K562 (cell line): ENCODE measurements at regions not wholly inside any gene's neighbourhood (a gene's known extent, or its start where the extent isn't known, plus 50 kb on each side); places are given as distances from the start of the nearest gene placed in this dataset.

Experiments used
- ATAC-seq: fragments of 200-7000 bp; cut with Tn5 transposase; 3 replicates; pipeline ENCODE4 v1.9.1; 2020; ENCODE audit warnings: moderate library complexity
- BruUV-seq: library from RNA; stranded (reverse); fragments of 400-500 nt; replicated peaks from 2 replicates; lab custom pipeline; 2021; lab: Mats Ljungman, UMichigan
- CTCF ChIA-PET: fragments of 300-600 bp; formaldehyde crosslinking; extraction: SDS; loops from one replicate; lab custom pipeline; 2021; ENCODE audit warnings: low intra/inter-chr PET ratio; lab: Yijun Ruan, JAX
- POLR2A ChIA-PET: fragments of 300-600, 350-650 bp; sonication (Branson Sonifier 250); formaldehyde crosslinking; extraction: SDS; loops from one replicate; lab custom pipeline; 2021; ENCODE audit warnings: antibody characterized with exemption, inconsistent platforms; lab: Yijun Ruan, JAX
- DNase-seq, 4 experiments: peaks; one replicate each; pipeline versions ENCODE4 v3.0.0 to v3.0.0-alpha.2; 2011 to 2018; ENCODE audit warnings: low spot score in 3 of 4, mixed read lengths in 3 of 4; ENCODE audit errors: extremely low read depth in 1 of 4
- FAIRE-seq: peaks from 2 replicates; lab custom pipeline; 2011; peaks lifted over from hg19 to GRCh38; lab: Jason Lieb, UNC
- H2AFZ ChIP-seq: 2 replicates; pipeline ENCODE4 v1.6.0; 2011; ENCODE audit warnings: low read depth, low read length, control low read depth, inconsistent platforms
- H3K27ac ChIP-seq: fragments of 200-600 bp; 3 replicates; pipeline ENCODE4 v1.8.0; 2011; ENCODE audit warnings: low read depth, mild to moderate bottlenecking, control low read depth, inconsistent platforms, low read length, moderate library complexity, mixed read lengths; ENCODE audit errors: extremely low read depth
- H3K27me3 ChIP-seq, 2 experiments: fragments of 300-600 bp in 1 of 2; 2 replicates in 1 of 2; 3 replicates in 1 of 2; pipeline versions ENCODE4 v1.6.0 to v1.8.0; 2011; ENCODE audit warnings: inconsistent platforms in 2 of 2, low read length in 2 of 2, mild to moderate bottlenecking in 1 of 2, mixed read lengths in 1 of 2, moderate library complexity in 1 of 2; ENCODE audit not compliant: control insufficient read depth in 2 of 2, insufficient read depth in 2 of 2
- H3K36me3 ChIP-seq: fragments of 300-600 bp; 3 replicates; pipeline ENCODE4 v1.8.0; 2011; ENCODE audit warnings: mild to moderate bottlenecking, low read length, inconsistent platforms; ENCODE audit not compliant: control insufficient read depth, insufficient read depth
- H3K4me1 ChIP-seq, 2 experiments: fragments of 200-600 bp in 1 of 2; replicated peaks in 1 of 2; 2 replicates in 1 of 2; 3 replicates in 1 of 2; pipeline versions ENCODE4 v1.5.1 to v1.8.0; 2011; ENCODE audit warnings: inconsistent platforms in 2 of 2, low read length in 2 of 2, mild to moderate bottlenecking in 1 of 2, mixed read lengths in 1 of 2, moderate library complexity in 1 of 2; ENCODE audit not compliant: control insufficient read depth in 2 of 2, insufficient read depth in 2 of 2
- H3K4me2 ChIP-seq: 2 replicates; pipeline ENCODE4 v1.6.1; 2011; ENCODE audit warnings: low read length, control low read depth, inconsistent platforms, mixed read lengths; ENCODE audit not compliant: insufficient read depth
- H3K4me3 ChIP-seq: fragments of 200-600 bp; sonication (generic), shearing (Covaris generic); 2 replicates; pipeline ENCODE4 v1.5.1; 2016; ENCODE audit warnings: control low read depth, inconsistent platforms
- H3K79me2 ChIP-seq: fragments of 200-600 bp; 3 replicates; pipeline ENCODE4 v1.8.0; 2011; ENCODE audit warnings: low read length, inconsistent platforms; ENCODE audit not compliant: control insufficient read depth, insufficient read depth
- H3K9ac ChIP-seq, 2 experiments: 2 replicates each; pipeline versions ENCODE4 v1.6.0 to v1.6.1; 2011; ENCODE audit warnings: low read depth in 2 of 2, low read length in 2 of 2, control low read depth in 1 of 2, inconsistent platforms in 1 of 2, mild to moderate bottlenecking in 1 of 2, mixed read lengths in 1 of 2; ENCODE audit not compliant: insufficient read depth in 1 of 2
- H3K9me1 ChIP-seq: one replicate; pipeline ENCODE4 v1.6.0; 2011; ENCODE audit warnings: inconsistent platforms, mild to moderate bottlenecking, low read length, moderate library complexity; ENCODE audit not compliant: control insufficient read depth, insufficient read depth
- H3K9me3 ChIP-seq: replicated peaks from 2 replicates; pipeline ENCODE4 v1.5.1; 2011; ENCODE audit warnings: low read depth, low read length, inconsistent platforms; ENCODE audit not compliant: control insufficient read depth, insufficient read depth
- H4K20me1 ChIP-seq: replicated peaks from 2 replicates; pipeline ENCODE4 v1.6.1; 2011; ENCODE audit warnings: low read length, inconsistent platforms, mixed read lengths; ENCODE audit not compliant: control insufficient read depth, insufficient read depth
- ATF3 ChIP-seq, 2 experiments: fragments of 450-650 bp in 1 of 2; sonication (generic) in 1 of 2; formaldehyde crosslinking in 1 of 2; IDR thresholded peaks in 1 of 2; conservative IDR thresholded peaks in 1 of 2; 2 replicates each; pipeline versions ENCODE4 v1.6.1 to v1.8.1; 2016 to 2023; ENCODE audit warnings: mild to moderate bottlenecking in 2 of 2, moderate library complexity in 2 of 2, inconsistent platforms in 1 of 2, missing genetic modification reagents in 1 of 2
- CEBPB ChIP-seq: fragments of 450-650 bp; IDR thresholded peaks from 2 replicates; pipeline ENCODE4 v1.6.1; 2016; ENCODE audit warnings: missing genetic modification characterization, missing compliant biosample characterization
- FIP1L1 ChIP-seq: fragments of 200-400 bp; formaldehyde crosslinking; IDR thresholded peaks from 2 replicates; pipeline ENCODE4 v1.6.1; 2018; ENCODE audit warnings: mild to moderate bottlenecking, low read depth, low read length; ENCODE audit not compliant: poor library complexity, severe bottlenecking
- NRF1 ChIP-seq, 2 experiments: fragments of 450-650 bp; IDR thresholded peaks in 1 of 2; conservative IDR thresholded peaks in 1 of 2; 2 replicates each; pipeline ENCODE4 v1.6.1; 2014; ENCODE audit warnings: mild to moderate bottlenecking in 2 of 2
- RBBP5 ChIP-seq: fragments of 200-600 bp; sonication (generic); IDR thresholded peaks from 2 replicates; pipeline ENCODE4 v1.6.1; 2012; ENCODE audit warnings: borderline replicate concordance, mild to moderate bottlenecking, low read length, control low read depth, inconsistent platforms; ENCODE audit not compliant: insufficient read depth, poor library complexity, severe bottlenecking
- SAFB ChIP-seq: fragments of 200-400 bp; formaldehyde crosslinking; IDR thresholded peaks from 2 replicates; pipeline ENCODE4 v1.6.1; 2017; ENCODE audit warnings: low read depth, low read length, borderline replicate concordance
- SPI1 ChIP-seq: IDR thresholded peaks from 2 replicates; pipeline ENCODE4 v1.6.1; 2011; ENCODE audit warnings: low read depth, low read length, control low read depth, borderline replicate concordance
- TAL1 ChIP-seq: fragments of 450-650 bp; IDR thresholded peaks from 2 replicates; pipeline ENCODE4 v1.6.1; 2016; ENCODE audit warnings: mild to moderate bottlenecking
- ZKSCAN3 ChIP-seq: fragments of 250-450 bp; sonication (Bioruptor Pico); IDR thresholded peaks from 2 replicates; pipeline ENCODE4 v1.4.0; 2020
- ZKSCAN8 ChIP-seq: fragments of 200-800 bp; sonication (Bioruptor generic); IDR thresholded peaks from 2 replicates; pipeline ENCODE4 v1.6.1; 2016; ENCODE audit warnings: missing genetic modification characterization, missing compliant biosample characterization
- ZNF232 ChIP-seq: sonication (generic); formaldehyde crosslinking; IDR thresholded peaks from 2 replicates; pipeline ENCODE4 v1.8.0; 2022; ENCODE audit warnings: mild to moderate bottlenecking, missing genetic modification reagents
- ZNF318 ChIP-seq, 2 experiments: fragments of 450-650 bp; IDR thresholded peaks; 2 replicates each; pipeline ENCODE4 v1.6.1; 2016; ENCODE audit warnings: mild to moderate bottlenecking in 2 of 2, borderline replicate concordance in 1 of 2, low read depth in 1 of 2, moderate library complexity in 1 of 2
- ZNF57 ChIP-seq: fragments of 450-650 bp; formaldehyde crosslinking; IDR thresholded peaks from 2 replicates; pipeline ENCODE4 v1.4.0; 2020; ENCODE audit warnings: mild to moderate bottlenecking, moderate library complexity
- WGBS: fragments of 100-300 bp; shearing (Covaris generic); methylation state at CpG from one replicate; pipeline ENCODE4 v1.1.6; 2016; ENCODE audit warnings: low coverage, mixed read lengths; ENCODE audit not compliant: insufficient coverage; ENCODE audit errors: missing lambda C conversion rate; 5-methylcytosine and 5-hydroxymethylcytosine counted together
- in situ Hi-C: fragments of 300-500 bp; cut with MboI; formaldehyde crosslinking; loops from 4 replicates; pipeline ENCODE4 v1.15.0; 2018; ENCODE audit warnings: inconsistent platforms, mixed read lengths
- intact Hi-C: fragments of 100-400 bp; cut with micrococcal nuclease; formaldehyde crosslinking; loops from 2 replicates; pipeline ENCODE4 v1.14.2; 2022

- no peak overlapping the region for H3K4me2 ChIP-seq
- CTCF ChIA-PET, result no interaction called here
- DNase-seq (no peak), FAIRE-seq (no peak), ATAC-seq (no peak)
- intact Hi-C loops (no loop called here), in situ Hi-C loops (no loop called here)
- H3K9me3 ChIP-seq, result peaks cover 1% of the 10 kb centered on the region; the same call in 1 of the 2 replicates
- WGBS, result 0% methylated on average over 3 of the region's 3 CpGs
- BruUV-seq, result no TSS peak
- POLR2A ChIA-PET, result interaction anchor here (0.6 kb wide), 1 partner anchor 1814 kb away, joined by 3 read pairs; no protein-coding TSS in a partner anchor
- H3K9ac ChIP-seq, result no peak overlapping the region
- H3K9me1 ChIP-seq, result no peaks in the 10 kb centered on the region
- H3K27me3 ChIP-seq, result no peaks in the 10 kb centered on the region
- no peaks in the 10 kb centered on the region for H3K79me2 ChIP-seq
- H3K4me3 ChIP-seq, result no peak overlapping the region
- no peaks in the 10 kb centered on the region for H3K36me3 ChIP-seq
- no peaks in the 10 kb centered on the region for H3K4me1 ChIP-seq
- no peak overlapping the region for H3K27ac ChIP-seq
- no peak overlapping the region for H2AFZ ChIP-seq
- no peaks in the 10 kb centered on the region for H4K20me1 ChIP-seq
- TF ChIP-seq ZNF318 (IDR thresholded peaks at IDR 0.05; ENCODE audit: borderline replicate concordance in 1 of 2, low read depth in 1 of 2) (no peak), ZKSCAN3 (CRISPR knock-in tag) (no peak), ZNF57 (CRISPR knock-in tag) (no peak), ZNF232 (CRISPR knock-in tag) (no peak), ZKSCAN8 (no peak), FIP1L1 (no peak), NRF1 (conservative IDR thresholded peaks at IDR 0.05 in 1 of 2, IDR thresholded peaks at IDR 0.05 in 1 of 2) (no peak), SPI1 (no peak), RBBP5 (no peak), ATF3 (IDR thresholded peaks at IDR 0.05) (0 out of 2 replicates have a peak, but pooled peaks have one; percentile 14), ATF3 (CRISPR knock-in tag; conservative IDR thresholded peaks at IDR 0.05) (no peak), SAFB (no peak), TAL1 (no peak), CEBPB (tag) (no peak)
Observed at GRCh38 chr18:40415176-40415791, 1539.8 kb upstream of the PIK3C3 start.
